ENCODE measurements at regions not wholly inside any gene's neighbourhood (a gene's known extent, or its start where the extent isn't known, plus 50 kb on each side); places are given as distances from the start of the nearest gene placed in this dataset.

GRCh38 chr1:80468356-80468755, 1332.4 kb upstream of the ADGRL2 start:
- Histone ChIP-seq H3K4me1 (no peaks in the 10 kb centered on the region), H3K9me3 (no peaks in the 10 kb centered on the region), H3K27ac (no peak overlapping the region), H3K4me3 (no peak overlapping the region), H3K27me3 (no peaks in the 10 kb centered on the region), H3K36me3 (no peaks in the 10 kb centered on the region)
- TF ChIP-seq POLR2A (IDR thresholded peaks at IDR 0.05) (no peak), CTCF (IDR thresholded peaks at IDR 0.05) (no peak)
- no peak for DNase-seq

GRCh38 chr1:80462006-80462405, 1338.7 kb upstream of the ADGRL2 start:
- peak in 2 of 3 donors; percentile 29 to 48 for DNase-seq
- Histone ChIP-seq H3K27ac (no peak overlapping the region), H3K36me3 (no peaks in the 10 kb centered on the region), H3K4me1 (no peaks in the 10 kb centered on the region), H3K4me3 (no peak overlapping the region), H3K27me3 (no peaks in the 10 kb centered on the region), H3K9me3 (no peaks in the 10 kb centered on the region)
- TF ChIP-seq POLR2A (IDR thresholded peaks at IDR 0.05): no peak
- TF ChIP-seq CTCF (IDR thresholded peaks at IDR 0.05): no peak

GRCh38 chr1:80457409-80457808, 1343.3 kb upstream of the ADGRL2 start:
- Histone ChIP-seq H3K9me3 (no peaks in the 10 kb centered on the region), H3K4me1 (no peaks in the 10 kb centered on the region), H3K27me3 (no peaks in the 10 kb centered on the region), H3K36me3 (no peaks in the 10 kb centered on the region), H3K27ac (no peak overlapping the region), H3K4me3 (no peak overlapping the region)
- TF ChIP-seq POLR2A (IDR thresholded peaks at IDR 0.05): no peak
- TF ChIP-seq CTCF (IDR thresholded peaks at IDR 0.05): no peak
- DNase-seq: no peak

GRCh38 chr1:80453775-80454174, 1347.0 kb upstream of the ADGRL2 start:
- DNase-seq: no peak
- Histone ChIP-seq H3K27ac (no peak overlapping the region), H3K9me3 (no peaks in the 10 kb centered on the region), H3K4me3 (no peak overlapping the region), H3K36me3 (no peaks in the 10 kb centered on the region), H3K27me3 (no peaks in the 10 kb centered on the region), H3K4me1 (no peaks in the 10 kb centered on the region)
- TF ChIP-seq POLR2A (IDR thresholded peaks at IDR 0.05) (no peak), CTCF (IDR thresholded peaks at IDR 0.05) (no peak)

GRCh38 chr1:80450711-80451110, 1350.0 kb upstream of the ADGRL2 start:
- H3K27me3 ChIP-seq: no peaks in the 10 kb centered on the region
- DNase-seq: no peak
- H3K36me3 ChIP-seq: no peaks in the 10 kb centered on the region
- H3K27ac ChIP-seq: no peak overlapping the region
- TF ChIP-seq POLR2A (IDR thresholded peaks at IDR 0.05) (no peak), CTCF (IDR thresholded peaks at IDR 0.05) (no peak)
- H3K9me3 ChIP-seq: no peaks in the 10 kb centered on the region
- H3K4me1 ChIP-seq: no peaks in the 10 kb centered on the region
- H3K4me3 ChIP-seq: no peak overlapping the region

- TF ChIP-seq POLR2A (IDR thresholded peaks at IDR 0.05) (no peak), CTCF (IDR thresholded peaks at IDR 0.05) (no peak)
- Histone ChIP-seq H3K4me1 (no peaks in the 10 kb centered on the region), H3K9me3 (no peaks in the 10 kb centered on the region), H3K27ac (no peak overlapping the region), H3K36me3 (no peaks in the 10 kb centered on the region), H3K27me3 (no peaks in the 10 kb centered on the region), H3K4me3 (no peak overlapping the region)
- DNase-seq: no peak
These were observed 1352.7 kb upstream of the ADGRL2 start for GRCh38 chr1:80448081-80448480.
